ENCODE measurements at regions not wholly inside any gene's neighbourhood (a gene's known extent, or its start where the extent isn't known, plus 50 kb on each side); places are given as distances from the start of the nearest gene placed in this dataset.

GRCh38 chr4:144504883-144505282 lies 141.1 kb upstream of the HHIP start:
- TF ChIP-seq NFYB (CRISPR knock-in tag; IDR thresholded peaks at IDR 0.05): no peak
- no peak for TF ChIP-seq ELF4 (CRISPR knock-in tag; IDR thresholded peaks at IDR 0.05; ENCODE audit: borderline replicate concordance)
- no peak for TF ChIP-seq POLR2AphosphoS5 (IDR thresholded peaks at IDR 0.05; ENCODE audit: low read depth, low read length)
- TF ChIP-seq ZNF335 (CRISPR knock-in tag; IDR thresholded peaks at IDR 0.05): no peak
- TF ChIP-seq PBX3 (CRISPR knock-in tag; IDR thresholded peaks at IDR 0.05; ENCODE audit: borderline replicate concordance): no peak
- TF ChIP-seq CTCF (CRISPR knock-in tag; IDR thresholded peaks at IDR 0.05): no peak
- no peak for TF ChIP-seq BRCA1 (CRISPR knock-in tag; IDR thresholded peaks at IDR 0.05)
